Peyer's patch (tissue), 4 donors: ENCODE measurements at regions not wholly inside any gene's neighbourhood (a gene's known extent, or its start where the extent isn't known, plus 50 kb on each side); places are given as distances from the start of the nearest gene placed in this dataset.

Experiments
- DNase-seq, 3 donors: peaks; one replicate each; pipeline ENCODE4 v3.0.0-alpha.2; 2017 to 2019
- H3K27ac ChIP-seq, 4 donors: fragments of 200-600 bp; sonication (generic); one replicate each; pipeline ENCODE4 v1.5.1; 2016 to 2019
- H3K27me3 ChIP-seq, 2 donors: fragments of 200-600 bp; sonication (generic); one replicate each; pipeline ENCODE4 v1.5.1; 2019
- H3K36me3 ChIP-seq, 3 donors: fragments of 200-600 bp; sonication (generic); one replicate each; pipeline ENCODE4 v1.5.1; 2016 to 2019
- H3K4me1 ChIP-seq, 4 donors: fragments of 200-600 bp; sonication (generic); one replicate each; pipeline ENCODE4 v1.5.1; 2016 to 2019
- H3K4me3 ChIP-seq, 4 donors: fragments of 200-600 bp; sonication (generic); 1 replicate in 3 of 4; 2 replicates in 1 of 4; pipeline ENCODE4 v1.5.1; 2016 to 2019; ENCODE audit warnings: mild to moderate bottlenecking in 1 of 4
- H3K9me3 ChIP-seq, 4 donors: fragments of 200-600 bp; sonication (generic); one replicate each; pipeline ENCODE4 v1.5.1; 2016 to 2019; ENCODE audit warnings: mild to moderate bottlenecking in 1 of 4
- POLR2A ChIP-seq, 2 donors: fragments of 450-650 bp; IDR thresholded peaks; one replicate each; pipeline ENCODE4 v1.5.1; 2017; ENCODE audit warnings: antibody characterized with exemption in 2 of 2, mild to moderate bottlenecking in 2 of 2, moderate library complexity in 2 of 2
- TF ChIP-seq, protein P1 (sequence below), 6 experiments: fragments of 450-650 bp in 4 of 6; fragments of 200-600 bp in 2 of 6; sonication (generic) in 1 of 6; IDR thresholded peaks; one replicate each; pipeline ENCODE4 v1.5.1; 2017 to 2019; ENCODE audit warnings: antibody characterized with exemption in 6 of 6, mild to moderate bottlenecking in 3 of 6, moderate library complexity in 1 of 6

DNA sequence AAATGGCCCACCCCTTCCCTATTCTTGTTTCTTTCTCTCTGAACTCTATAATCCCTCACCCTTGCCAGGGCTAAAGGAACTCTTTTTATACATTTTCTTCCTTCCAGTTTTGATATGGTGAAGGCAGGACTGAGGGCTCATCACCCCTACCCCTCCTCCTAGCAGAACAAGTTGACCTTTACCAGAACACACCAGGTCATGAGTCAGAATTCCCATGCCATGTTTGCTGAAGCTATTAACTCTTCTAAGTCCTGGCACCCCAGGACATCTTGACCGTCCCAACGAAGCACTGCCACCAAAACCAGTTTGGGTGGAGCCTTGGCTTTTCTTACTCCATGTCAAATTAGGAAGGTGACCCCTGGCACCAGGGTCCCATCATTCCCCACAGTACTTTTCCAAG is 57.5 kb upstream of the DYNLT3 start:
- TF ChIP-seq, protein P1, sequence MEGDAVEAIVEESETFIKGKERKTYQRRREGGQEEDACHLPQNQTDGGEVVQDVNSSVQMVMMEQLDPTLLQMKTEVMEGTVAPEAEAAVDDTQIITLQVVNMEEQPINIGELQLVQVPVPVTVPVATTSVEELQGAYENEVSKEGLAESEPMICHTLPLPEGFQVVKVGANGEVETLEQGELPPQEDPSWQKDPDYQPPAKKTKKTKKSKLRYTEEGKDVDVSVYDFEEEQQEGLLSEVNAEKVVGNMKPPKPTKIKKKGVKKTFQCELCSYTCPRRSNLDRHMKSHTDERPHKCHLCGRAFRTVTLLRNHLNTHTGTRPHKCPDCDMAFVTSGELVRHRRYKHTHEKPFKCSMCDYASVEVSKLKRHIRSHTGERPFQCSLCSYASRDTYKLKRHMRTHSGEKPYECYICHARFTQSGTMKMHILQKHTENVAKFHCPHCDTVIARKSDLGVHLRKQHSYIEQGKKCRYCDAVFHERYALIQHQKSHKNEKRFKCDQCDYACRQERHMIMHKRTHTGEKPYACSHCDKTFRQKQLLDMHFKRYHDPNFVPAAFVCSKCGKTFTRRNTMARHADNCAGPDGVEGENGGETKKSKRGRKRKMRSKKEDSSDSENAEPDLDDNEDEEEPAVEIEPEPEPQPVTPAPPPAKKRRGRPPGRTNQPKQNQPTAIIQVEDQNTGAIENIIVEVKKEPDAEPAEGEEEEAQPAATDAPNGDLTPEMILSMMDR (IDR thresholded peaks at IDR 0.05) = no peak
- TF ChIP-seq POLR2A (IDR thresholded peaks at IDR 0.05) = no peak
- DNase-seq = no peak
- Histone ChIP-seq H3K27ac (no peak overlapping the region), H3K27me3 (no peaks in the 10 kb centered on the region), H3K9me3 (no peaks in the 10 kb centered on the region), H3K4me3 (no peak overlapping the region), H3K4me1 (no peaks in the 10 kb centered on the region), H3K36me3 (no peaks in the 10 kb centered on the region)

DNA sequence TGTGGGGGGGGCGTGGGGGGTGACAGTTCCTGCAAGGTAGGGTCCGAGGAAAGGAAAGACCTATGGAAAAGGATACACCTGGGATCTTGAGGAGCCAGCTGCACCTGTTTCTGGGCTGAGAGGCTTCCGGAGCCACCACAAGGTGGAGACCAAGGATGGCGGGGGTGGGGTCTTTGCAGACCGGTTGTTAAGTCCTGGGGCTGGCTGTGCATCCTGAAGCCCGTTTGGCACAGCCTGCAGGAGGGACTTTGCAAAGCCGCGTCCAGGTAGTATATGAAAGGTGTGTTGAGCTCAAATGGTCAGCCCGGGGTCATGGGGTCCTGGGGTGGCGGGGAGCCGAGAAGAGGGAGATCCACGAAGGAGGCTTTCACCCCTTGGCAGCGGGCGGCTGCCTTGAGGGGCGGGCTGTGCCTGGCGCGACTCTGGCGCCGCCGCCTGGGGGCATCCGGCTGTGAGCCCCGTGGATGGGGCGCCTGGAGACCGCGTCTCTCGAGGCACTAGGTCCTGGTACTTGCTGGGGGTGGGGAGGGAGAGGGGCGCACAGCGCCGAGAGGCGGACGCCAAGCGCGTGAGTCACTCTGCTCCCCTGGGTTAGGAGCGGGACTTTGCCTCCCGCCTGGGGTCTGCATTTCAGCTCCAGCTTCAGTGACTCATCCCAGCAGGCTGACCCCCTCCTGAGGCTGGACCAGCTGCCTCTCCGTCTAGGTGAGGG is 58.2 kb upstream of the DYNLT3 start:
- Histone ChIP-seq H3K27me3 (no peaks in the 10 kb centered on the region), H3K4me1 (no peaks in the 10 kb centered on the region), H3K4me3 (peak overlapping the region in 1 of 4 donors; percentile 24), H3K27ac (no peak overlapping the region), H3K9me3 (no peaks in the 10 kb centered on the region), H3K36me3 (no peaks in the 10 kb centered on the region)
- TF ChIP-seq, protein P1 (IDR thresholded peaks at IDR 0.05) = no peak
- TF ChIP-seq POLR2A (IDR thresholded peaks at IDR 0.05) = no peak
- peak in 1 of 3 donors; percentile 35 for DNase-seq

DNA sequence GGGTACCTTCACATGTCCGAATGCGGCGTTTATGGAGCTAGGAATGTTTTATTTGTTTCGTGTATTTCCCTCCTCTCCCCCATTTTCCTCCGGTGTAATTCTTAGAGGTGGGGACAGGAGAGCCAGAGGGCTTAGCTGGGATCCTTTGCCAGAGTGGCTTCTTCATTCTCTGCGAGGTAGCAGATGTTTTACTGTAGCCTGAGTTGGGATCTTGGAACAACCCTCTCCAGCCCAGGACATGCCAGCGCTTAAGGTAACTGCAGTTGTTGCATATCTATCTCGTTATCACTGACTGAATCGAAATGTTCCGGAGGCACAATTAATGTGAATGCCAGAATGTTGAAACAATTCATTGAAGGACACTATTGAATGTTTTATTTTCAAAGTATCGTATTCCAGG is 59.0 kb upstream of the DYNLT3 start:
- no peak for TF ChIP-seq POLR2A (IDR thresholded peaks at IDR 0.05)
- TF ChIP-seq, protein P1 (IDR thresholded peaks at IDR 0.05) = no peak
- Histone ChIP-seq H3K36me3 (no peaks in the 10 kb centered on the region), H3K4me3 (no peak overlapping the region), H3K27ac (no peak overlapping the region), H3K27me3 (no peaks in the 10 kb centered on the region), H3K9me3 (no peaks in the 10 kb centered on the region), H3K4me1 (no peaks in the 10 kb centered on the region)
- DNase-seq = no peak

DNA sequence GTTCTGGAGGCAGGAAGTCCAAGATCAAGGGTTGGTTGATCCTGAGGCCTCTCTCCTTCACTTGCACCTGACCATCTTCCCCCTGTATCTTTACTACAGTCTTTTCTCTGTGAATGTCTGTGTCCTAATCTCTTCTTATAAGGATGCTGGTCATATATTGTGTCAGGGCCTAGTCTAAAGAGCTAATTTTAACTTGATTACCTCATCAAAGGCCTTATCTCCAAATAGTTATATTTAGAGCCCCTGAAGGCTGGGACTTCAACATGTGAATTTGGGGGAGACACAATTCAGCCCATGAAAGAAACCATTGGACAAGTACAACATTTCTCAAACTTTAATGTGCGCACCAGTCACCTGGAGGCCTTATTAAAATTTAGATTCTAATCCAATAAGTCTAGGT is 62.8 kb upstream of the DYNLT3 start:
- H3K4me3 ChIP-seq = no peak overlapping the region
- no peaks in the 10 kb centered on the region for H3K4me1 ChIP-seq
- DNase-seq = no peak
- no peaks in the 10 kb centered on the region for H3K9me3 ChIP-seq
- H3K36me3 ChIP-seq = no peaks in the 10 kb centered on the region
- no peak overlapping the region for H3K27ac ChIP-seq
- no peaks in the 10 kb centered on the region for H3K27me3 ChIP-seq
- no peak for TF ChIP-seq POLR2A (IDR thresholded peaks at IDR 0.05)
- TF ChIP-seq, protein P1 (IDR thresholded peaks at IDR 0.05) = no peak

DNA sequence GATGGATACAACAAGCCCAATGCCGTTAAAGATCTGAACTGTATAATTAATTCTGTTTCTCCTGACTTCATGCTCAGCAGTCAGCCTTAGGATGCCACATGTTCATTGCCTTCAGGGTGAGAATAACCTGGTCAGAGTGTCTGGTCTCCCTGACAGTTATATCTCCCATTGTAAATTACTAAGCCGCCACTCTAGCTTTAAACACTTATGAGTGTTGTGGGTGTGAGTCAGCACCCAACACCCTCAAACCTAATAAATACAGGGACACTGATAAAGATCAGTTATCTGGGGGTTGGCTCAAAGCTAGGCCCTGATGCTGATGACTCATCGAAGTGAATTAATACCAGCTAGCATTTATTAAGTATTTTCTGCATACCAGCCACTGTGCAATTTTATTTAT is 64.9 kb upstream of the DYNLT3 start:
- Histone ChIP-seq H3K4me3 (no peak overlapping the region), H3K4me1 (no peaks in the 10 kb centered on the region), H3K9me3 (no peaks in the 10 kb centered on the region), H3K36me3 (no peaks in the 10 kb centered on the region), H3K27me3 (no peaks in the 10 kb centered on the region), H3K27ac (no peak overlapping the region)
- TF ChIP-seq, protein P1 (IDR thresholded peaks at IDR 0.05) = no peak
- TF ChIP-seq POLR2A (IDR thresholded peaks at IDR 0.05) = no peak
- DNase-seq = no peak

DNA sequence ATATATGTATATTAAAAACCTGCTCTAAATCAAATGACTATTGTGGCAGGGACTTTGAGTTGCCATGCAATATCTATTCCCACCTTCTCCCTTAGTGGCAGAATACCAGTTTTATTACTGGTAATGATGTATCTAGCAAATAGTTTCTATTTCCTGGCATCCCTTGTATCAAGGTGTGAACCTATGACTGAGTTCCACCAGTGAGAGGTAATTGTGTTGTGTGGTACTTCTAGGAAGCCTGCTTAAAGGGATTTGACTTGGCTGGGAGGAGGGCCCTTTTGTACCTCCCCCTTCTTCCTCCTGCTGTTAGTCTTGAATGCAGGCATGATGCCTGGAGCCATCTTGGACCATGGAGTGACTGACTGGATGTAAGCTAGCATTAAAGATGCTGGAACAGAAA is 65.4 kb upstream of the DYNLT3 start:
- no peak for TF ChIP-seq POLR2A (IDR thresholded peaks at IDR 0.05)
- Histone ChIP-seq H3K4me1 (no peaks in the 10 kb centered on the region), H3K36me3 (no peaks in the 10 kb centered on the region), H3K27me3 (no peaks in the 10 kb centered on the region), H3K9me3 (no peaks in the 10 kb centered on the region), H3K27ac (no peak overlapping the region), H3K4me3 (no peak overlapping the region)
- DNase-seq = no peak
